B cell (primary cell): ENCODE measurements at regions not wholly inside any gene's neighbourhood (a gene's known extent, or its start where the extent isn't known, plus 50 kb on each side); places are given as distances from the start of the nearest gene placed in this dataset.

ENCODE experiments used
- ATAC-seq: fragments of 200-7000 bp; cut with Tn5 transposase; one replicate; pipeline ENCODE4 v1.10.0; 2021; ENCODE audit warnings: low read depth, mild to moderate bottlenecking, moderate number of reproducible peaks, moderate library complexity
- CTCF ChIA-PET: fragments of 350-600 bp; sonication (Branson Sonifier 250); formaldehyde crosslinking; loops from one replicate; lab custom pipeline; 2021; ENCODE audit warnings: antibody characterized with exemption, inconsistent platforms; lab: Charles Lee
- POLR2A ChIA-PET: fragments of 350-600 bp; sonication (Branson Sonifier 250); formaldehyde crosslinking; loops from one replicate; lab custom pipeline; 2021; ENCODE audit warnings: antibody characterized with exemption; lab: Charles Lee
- DNase-seq: peaks from one replicate; pipeline ENCODE4 v3.0.0; 2013
- H2AFZ ChIP-seq: 2 replicates; pipeline ENCODE4 v1.6.1; 2012; ENCODE audit warnings: mild to moderate bottlenecking, low read depth, low read length; ENCODE audit not compliant: insufficient read depth, poor library complexity, severe bottlenecking
- H3K27ac ChIP-seq, 2 donors: 1 replicate in 1 of 2; 2 replicates in 1 of 2; pipeline ENCODE4 v1.5.1; 2012 to 2013; ENCODE audit warnings: low read length in 2 of 2, mild to moderate bottlenecking in 2 of 2, moderate library complexity in 1 of 2
- H3K27me3 ChIP-seq, 4 experiments: fragments of 200-600 bp in 1 of 4; sonication (generic) in 1 of 4; replicated peaks in 1 of 4; 1 replicate in 2 of 4; 2 replicates in 2 of 4; pipeline versions ENCODE4 v1.6.1 to v1.7.0; 2013 to 2016; ENCODE audit warnings: low read length in 3 of 4, mild to moderate bottlenecking in 2 of 4, mixed read lengths in 1 of 4, moderate library complexity in 1 of 4; ENCODE audit not compliant: insufficient read depth in 4 of 4, control insufficient read depth in 3 of 4; ENCODE audit errors: control extremely low read depth in 1 of 4
- H3K36me3 ChIP-seq, 2 experiments: replicated peaks in 1 of 2; 1 replicate in 1 of 2; 2 replicates in 1 of 2; pipeline versions ENCODE4 v1.6.1 to v1.7.1; 2013; ENCODE audit warnings: low read length in 1 of 2; ENCODE audit not compliant: insufficient read depth in 2 of 2, control insufficient read depth in 1 of 2; ENCODE audit errors: control extremely low read depth in 1 of 2, extremely low read depth in 1 of 2
- H3K4me1 ChIP-seq, 2 donors: fragments of 200-600 bp in 1 of 2; sonication (generic) in 1 of 2; 1 replicate in 1 of 2; 2 replicates in 1 of 2; pipeline versions ENCODE4 v1.5.1 to v1.6.1; 2013 to 2017; ENCODE audit warnings: low read length in 2 of 2; ENCODE audit not compliant: control insufficient read depth in 2 of 2, insufficient read depth in 2 of 2
- H3K4me2 ChIP-seq: replicated peaks from 2 replicates; pipeline ENCODE3; 2012; ENCODE audit warnings: mild to moderate bottlenecking, low read depth, low read length; ENCODE audit not compliant: poor library complexity, severe bottlenecking
- H3K4me3 ChIP-seq, 5 experiments: fragments of 200-600 bp in 1 of 5; sonication (generic) in 1 of 5; 1 replicate in 3 of 5; 2 replicates in 2 of 5; pipeline versions ENCODE4 v1.5.1 to v1.7.0; 2011 to 2016; ENCODE audit warnings: low read length in 4 of 5, mild to moderate bottlenecking in 4 of 5, low read depth in 2 of 5, control low read depth in 1 of 5, moderate library complexity in 1 of 5; ENCODE audit not compliant: insufficient read depth in 1 of 5; ENCODE audit errors: control extremely low read depth in 1 of 5, extremely low read depth in 1 of 5
- H3K79me2 ChIP-seq: fragments of 200-600 bp; sonication (generic); one replicate; pipeline ENCODE4 v1.6.0; 2016; ENCODE audit warnings: low read length; ENCODE audit not compliant: control insufficient read depth, insufficient read depth
- H3K9ac ChIP-seq: fragments of 200-600 bp; sonication (generic); 2 replicates; pipeline ENCODE4 v1.6.1; 2017; ENCODE audit warnings: mild to moderate bottlenecking, low read length, moderate library complexity
- H3K9me3 ChIP-seq, 3 donors: one replicate each; pipeline versions ENCODE4 v1.6.1 to v1.7.1; 2013; ENCODE audit warnings: low read length in 2 of 3; ENCODE audit not compliant: control insufficient read depth in 2 of 3, insufficient read depth in 1 of 3; ENCODE audit errors: control extremely low read depth in 1 of 3
- H4K20me1 ChIP-seq: 2 replicates; pipeline ENCODE4 v1.6.0; 2012; ENCODE audit warnings: mild to moderate bottlenecking, low read length; ENCODE audit not compliant: insufficient read depth, control insufficient read depth, poor library complexity, severe bottlenecking
- H3K27ac Mint-ChIP-seq: one replicate; pipeline ENCODE4 v1.8.0; 2021; ENCODE audit warnings: mixed read lengths
- H3K27me3 Mint-ChIP-seq: one replicate; pipeline ENCODE4 v1.8.0; 2021; ENCODE audit warnings: mixed read lengths
- H3K4me1 Mint-ChIP-seq: one replicate; pipeline ENCODE4 v1.8.0; 2021; ENCODE audit warnings: mixed read lengths
- H3K4me3 Mint-ChIP-seq: one replicate; pipeline ENCODE4 v1.8.0; 2021; ENCODE audit warnings: mixed read lengths
- H3K9me3 Mint-ChIP-seq: one replicate; pipeline ENCODE4 v1.8.0; 2022; ENCODE audit warnings: mixed read lengths; ENCODE audit not compliant: insufficient read depth
- CTCF ChIP-seq: fragments of 200-600 bp; IDR thresholded peaks from one replicate; pipeline ENCODE4 v1.8.0; 2022; ENCODE audit warnings: antibody characterized with exemption, mild to moderate bottlenecking
- EZH2 ChIP-seq: IDR thresholded peaks from 2 replicates; pipeline ENCODE4 v1.6.1; 2012; ENCODE audit warnings: borderline replicate concordance, low read depth, mild to moderate bottlenecking, moderate library complexity, low read length; ENCODE audit not compliant: insufficient read depth, poor library complexity, severe bottlenecking
- WGBS: methylation state at CpG from one replicate; pipeline ENCODE4 v1.1.5; 2013; ENCODE audit warnings: missing lambda C conversion rate; ENCODE audit not compliant: insufficient coverage; 5-methylcytosine and 5-hydroxymethylcytosine counted together
- intact Hi-C: fragments of 100-400 bp; cut with micrococcal nuclease; formaldehyde crosslinking; loops from one replicate; pipeline ENCODE4 v1.10.0; 2022

DNA sequence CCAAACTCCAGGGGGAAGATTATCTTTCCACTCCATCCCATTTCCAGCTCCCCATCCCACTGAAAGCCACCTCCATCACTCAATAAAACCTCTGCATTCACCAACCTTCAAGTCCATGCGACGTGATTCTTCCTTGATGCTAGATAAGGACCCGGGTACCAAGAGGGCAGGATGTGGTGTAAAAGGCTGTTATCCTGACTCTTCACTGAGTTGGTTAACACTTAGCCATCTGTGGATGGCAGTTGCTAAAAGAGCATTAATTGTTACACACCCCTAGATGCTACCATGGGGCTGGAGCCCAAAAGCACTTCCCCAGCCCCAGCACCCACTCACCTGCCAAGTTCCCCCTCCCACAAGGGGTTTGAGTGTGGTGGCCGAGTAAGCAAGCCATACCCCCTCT is 53.4 kb upstream of the DPP10 start:
- Histone ChIP-seq H3K4me1 (no peaks in the 10 kb centered on the region), H3K9ac (no peak overlapping the region), H3K4me2 (no peak overlapping the region), H3K36me3 (no peaks in the 10 kb centered on the region), H2AFZ (no peak overlapping the region), H4K20me1 (no peaks in the 10 kb centered on the region), H3K4me3 (no peak overlapping the region), H3K27me3 (no peaks in the 10 kb centered on the region), H3K9me3 (no peaks in the 10 kb centered on the region), H3K79me2 (no peaks in the 10 kb centered on the region), H3K27ac (no peak overlapping the region)
- Mint-ChIP-seq H3K9me3 (no peaks in the 10 kb centered on the region), H3K27me3 (no peaks in the 10 kb centered on the region), H3K4me3 (no peak overlapping the region), H3K27ac (no peak overlapping the region), H3K4me1 (no peaks in the 10 kb centered on the region)
- ChIA-PET CTCF (no interaction called here), POLR2A (no interaction called here)
- TF ChIP-seq CTCF (no peak), EZH2 (no peak)
- WGBS: no CpG with 5 or more reads among the region's 4 CpGs
- intact Hi-C loops: no loop called here
- ATAC-seq (no peak), DNase-seq (no peak)
